Naive thymus-derived CD4-positive, alpha-beta T cell (primary cell): ENCODE measurements at regions not wholly inside any gene's neighbourhood (a gene's known extent, or its start where the extent isn't known, plus 50 kb on each side); places are given as distances from the start of the nearest gene placed in this dataset.

ENCODE experiments used
- ATAC-seq: fragments of 150-1000 bp; cut with Tn5 transposase; 2 replicates; pipeline ENCODE4 v1.10.0; 2021; ENCODE audit warnings: mild to moderate bottlenecking, moderate library complexity
- CTCF ChIA-PET: fragments of 350-600 bp; sonication (Branson Sonifier 250); formaldehyde crosslinking; loops from one replicate; lab custom pipeline; 2021; ENCODE audit warnings: antibody characterized with exemption; lab: Charles Lee
- POLR2A ChIA-PET: fragments of 350-600 bp; sonication (Branson Sonifier 250); formaldehyde crosslinking; loops from one replicate; lab custom pipeline; 2021; ENCODE audit warnings: antibody characterized with exemption, inconsistent platforms; lab: Charles Lee
- DNase-seq, 9 donors: peaks; one replicate each; pipeline versions ENCODE4 v3.0.0 to v3.0.0-alpha.2; 2020 to 2022; ENCODE audit warnings: mixed read lengths in 1 of 9
- H3K27ac ChIP-seq: one replicate; pipeline ENCODE4 v1.7.0; 2013; ENCODE audit warnings: mild to moderate bottlenecking, low read depth, low read length, moderate library complexity
- H3K27me3 ChIP-seq, 2 donors: one replicate each; pipeline ENCODE4 v1.7.0; 2013; ENCODE audit warnings: low read length in 2 of 2, mild to moderate bottlenecking in 2 of 2, moderate library complexity in 2 of 2; ENCODE audit not compliant: control insufficient read depth in 2 of 2, insufficient read depth in 2 of 2
- H3K36me3 ChIP-seq, 3 experiments: 1 replicate in 2 of 3; 2 replicates in 1 of 3; pipeline ENCODE4 v1.7.0; 2013; ENCODE audit warnings: low read length in 3 of 3, mild to moderate bottlenecking in 3 of 3, moderate library complexity in 1 of 3; ENCODE audit not compliant: insufficient read depth in 3 of 3, control insufficient read depth in 2 of 3
- H3K4me1 ChIP-seq, 2 donors: one replicate each; pipeline ENCODE4 v1.7.0; 2013; ENCODE audit warnings: low read length in 2 of 2, mild to moderate bottlenecking in 2 of 2, moderate library complexity in 1 of 2; ENCODE audit not compliant: control insufficient read depth in 2 of 2, insufficient read depth in 2 of 2
- H3K4me3 ChIP-seq: 2 replicates; pipeline ENCODE4 v1.7.0; 2013; ENCODE audit warnings: mild to moderate bottlenecking, low read length
- H3K9me3 ChIP-seq, 3 experiments: 1 replicate in 2 of 3; 2 replicates in 1 of 3; pipeline ENCODE4 v1.7.0; 2013; ENCODE audit warnings: low read length in 3 of 3; ENCODE audit not compliant: control insufficient read depth in 2 of 3
- H3K27ac Mint-ChIP-seq, 9 donors: one replicate each; pipeline ENCODE4 v1.8.0; 2020 to 2022; ENCODE audit warnings: mixed read lengths in 9 of 9, mild to moderate bottlenecking in 8 of 9, moderate library complexity in 5 of 9, inconsistent platforms in 2 of 9
- H3K27me3 Mint-ChIP-seq, 5 donors: one replicate each; pipeline ENCODE4 v1.8.0; 2021 to 2022; ENCODE audit warnings: mixed read lengths in 5 of 5, mild to moderate bottlenecking in 1 of 5
- H3K36me3 Mint-ChIP-seq, 5 donors: one replicate each; pipeline ENCODE4 v1.8.0; 2020 to 2022; ENCODE audit warnings: mixed read lengths in 5 of 5, mild to moderate bottlenecking in 3 of 5, inconsistent platforms in 1 of 5
- H3K4me1 Mint-ChIP-seq, 7 donors: one replicate each; pipeline ENCODE4 v1.8.0; 2020 to 2022; ENCODE audit warnings: mixed read lengths in 7 of 7, mild to moderate bottlenecking in 3 of 7, inconsistent platforms in 1 of 7
- H3K4me3 Mint-ChIP-seq, 10 donors: one replicate each; pipeline ENCODE4 v1.8.0; 2020 to 2022; ENCODE audit warnings: mild to moderate bottlenecking in 10 of 10, mixed read lengths in 10 of 10, moderate library complexity in 6 of 10, inconsistent platforms in 2 of 10
- H3K9me3 Mint-ChIP-seq, 11 donors: one replicate each; pipeline ENCODE4 v1.8.0; 2020 to 2022; ENCODE audit warnings: mixed read lengths in 11 of 11, mild to moderate bottlenecking in 4 of 11, inconsistent platforms in 1 of 11, moderate library complexity in 1 of 11
- intact Hi-C, 2 donors: fragments of 100-400 bp; cut with micrococcal nuclease; formaldehyde crosslinking; loops; one replicate each; pipeline ENCODE4 v1.15.1; 2023

DNA sequence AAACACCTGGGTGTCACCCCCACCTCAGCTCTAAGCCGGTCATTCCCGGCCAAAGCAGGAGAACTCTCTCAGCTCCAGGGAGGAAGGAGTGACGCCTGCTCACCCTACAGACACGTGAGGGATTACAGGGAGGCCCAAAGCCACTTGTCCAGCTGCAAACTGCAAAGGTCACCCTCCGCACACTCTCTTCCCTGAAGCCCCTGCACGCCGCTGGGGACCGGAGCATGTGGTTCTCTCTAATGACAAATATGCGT lies 108.0 kb upstream of the ID2 start:
- no peak overlapping the region for H3K4me3 ChIP-seq
- peaks cover 0 to 18% (median 9%) of the 10 kb centered on the region in 5 donors for H3K27me3 Mint-ChIP-seq
- peaks cover 27 to 34% (median 33%) of the 10 kb centered on the region in 7 donors for H3K4me1 Mint-ChIP-seq
- H3K27ac ChIP-seq, result no peak overlapping the region
- H3K4me3 Mint-ChIP-seq, result peak overlapping the region in 1 of 10 donors; percentile 73
- no peaks in the 10 kb centered on the region for H3K36me3 Mint-ChIP-seq
- H3K9me3 ChIP-seq, result no peaks in the 10 kb centered on the region
- H3K9me3 Mint-ChIP-seq, result no peaks in the 10 kb centered on the region
- peaks cover 20 to 23% of the 10 kb centered on the region in 2 donors for H3K4me1 ChIP-seq
- ChIA-PET POLR2A (no interaction called here), CTCF (no interaction called here)
- H3K36me3 ChIP-seq, result no peaks in the 10 kb centered on the region
- no peak for DNase-seq
- no peaks in the 10 kb centered on the region for H3K27me3 ChIP-seq
- ATAC-seq, result no peak
- no peak overlapping the region for H3K27ac Mint-ChIP-seq
- intact Hi-C loops, result loop anchor here in 1 of 2 donors (2.0 kb wide), 1 partner anchor 107 kb away; no protein-coding TSS in a partner anchor

DNA sequence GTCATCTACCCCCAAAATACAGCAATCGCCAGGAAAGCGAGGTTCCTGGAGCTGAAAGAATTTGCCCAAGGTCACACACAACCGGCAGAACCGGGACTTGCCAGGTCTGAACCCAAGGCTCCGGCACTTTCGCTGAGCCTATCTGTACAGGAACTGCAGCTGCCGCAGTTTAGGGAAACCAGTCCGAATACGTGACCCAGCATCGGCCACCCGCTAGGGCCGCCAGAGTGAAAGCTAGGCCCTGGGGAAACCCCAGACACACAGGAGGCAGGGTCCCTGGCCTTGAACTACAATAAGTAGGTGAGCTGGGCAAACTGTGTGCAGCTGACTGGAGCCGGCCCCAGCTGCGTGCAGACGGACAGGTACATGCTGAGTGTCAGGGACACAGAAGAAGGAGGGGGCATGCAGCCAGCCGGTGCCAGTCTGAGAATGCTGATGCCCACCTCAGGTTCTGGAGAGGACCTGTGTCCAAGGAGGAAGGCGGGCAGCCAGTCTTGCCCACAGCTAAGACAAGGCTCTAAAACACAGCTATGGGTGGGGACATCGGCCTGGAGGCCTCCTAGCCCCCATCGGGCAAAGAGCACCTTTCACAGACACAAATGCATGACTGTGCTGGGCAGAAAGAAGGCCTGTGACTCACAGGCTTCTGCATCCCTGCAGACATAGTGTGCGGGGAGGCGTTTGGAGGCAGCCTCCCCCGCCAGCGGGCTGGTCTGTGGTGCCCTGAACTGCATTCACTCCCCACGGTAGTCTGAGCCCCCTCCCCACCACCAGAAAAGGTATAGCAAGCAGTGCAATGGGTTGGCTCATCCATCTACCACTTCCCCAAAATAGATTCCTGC lies 107.4 kb upstream of the ID2 start:
- Mint-ChIP-seq H3K4me1 (peaks cover 27 to 34% (median 33%) of the 10 kb centered on the region in 7 donors), H3K9me3 (no peaks in the 10 kb centered on the region), H3K36me3 (no peaks in the 10 kb centered on the region), H3K27me3 (peaks cover 0 to 18% (median 9%) of the 10 kb centered on the region in 5 donors), H3K4me3 (peak overlapping the region; percentile 32 to 77 (median 60)), H3K27ac (no peak overlapping the region)
- Histone ChIP-seq H3K27me3 (no peaks in the 10 kb centered on the region), H3K9me3 (no peaks in the 10 kb centered on the region), H3K4me3 (no peak overlapping the region), H3K36me3 (no peaks in the 10 kb centered on the region), H3K27ac (no peak overlapping the region), H3K4me1 (peaks cover 20 to 23% of the 10 kb centered on the region in 2 donors)
- CTCF ChIA-PET, result interaction anchor here (0.5 kb wide), 1 partner anchor 106 kb away, joined by 3 read pairs; no protein-coding TSS in a partner anchor
- intact Hi-C loops, result loop anchor here in 1 of 2 donors (2.0 kb wide), 1 partner anchor 106 kb away; no protein-coding TSS in a partner anchor
- ATAC-seq (no peak), DNase-seq (peak in 1 of 9 donors; percentile 18)
- POLR2A ChIA-PET, result interaction anchor here (0.5 kb wide), 1 partner anchor 1509 kb away, joined by 3 read pairs; no protein-coding TSS in a partner anchor

DNA sequence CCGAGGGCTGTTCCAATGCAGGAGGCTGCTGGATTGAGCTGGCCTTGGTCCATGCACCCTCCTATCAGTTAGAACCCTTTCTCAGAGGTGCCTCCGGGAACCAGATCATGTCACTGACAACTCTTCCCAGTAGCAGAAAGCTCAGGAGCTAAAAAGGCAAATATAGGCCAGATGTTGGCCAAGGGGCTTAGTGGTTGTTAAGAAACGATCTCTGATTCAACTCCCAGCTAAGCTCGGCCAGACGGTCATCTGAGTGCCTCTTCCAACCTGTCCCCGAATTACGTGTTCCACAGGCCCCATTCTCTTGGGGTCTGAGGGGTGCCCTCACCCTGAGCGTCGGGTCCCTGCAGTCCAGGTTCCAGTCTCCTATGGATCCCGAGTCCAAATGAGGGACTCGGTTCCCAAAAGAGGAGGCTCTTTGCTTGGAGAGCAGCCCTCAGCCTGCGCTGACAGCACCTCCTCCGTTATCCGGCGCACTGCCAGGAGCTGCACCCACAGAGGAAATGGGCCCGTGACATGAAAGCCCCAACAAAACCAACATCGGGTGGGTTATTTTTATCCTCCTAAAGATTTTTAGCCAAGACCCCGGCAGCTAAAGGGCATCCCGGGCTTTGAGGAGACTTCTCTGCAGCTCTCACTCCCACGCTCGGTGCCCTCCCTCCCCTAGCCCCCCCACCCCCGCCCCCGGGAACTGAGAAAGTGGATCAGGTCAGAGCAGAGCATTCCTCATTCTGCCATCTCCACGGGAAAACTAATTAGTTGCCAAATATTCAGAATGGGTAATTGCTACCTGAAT lies 106.6 kb upstream of the ID2 start:
- intact Hi-C loops, result loop anchor here in 1 of 2 donors (2.0 kb wide), 1 partner anchor 106 kb away; no protein-coding TSS in a partner anchor
- no peaks in the 10 kb centered on the region for H3K36me3 Mint-ChIP-seq
- ATAC-seq, result peak; percentile 69
- H3K27ac ChIP-seq, result no peak overlapping the region
- no peaks in the 10 kb centered on the region for H3K36me3 ChIP-seq
- no peaks in the 10 kb centered on the region for H3K9me3 Mint-ChIP-seq
- peaks cover 30 to 40% (median 34%) of the 10 kb centered on the region in 7 donors for H3K4me1 Mint-ChIP-seq
- peaks cover 20 to 23% of the 10 kb centered on the region in 2 donors for H3K4me1 ChIP-seq
- no peaks in the 10 kb centered on the region for H3K27me3 ChIP-seq
- POLR2A ChIA-PET, result interaction anchor here (0.9 to 1.1 kb wide), 2 partner anchors 10 to 106 kb away, joined by 3 read pairs; partner anchors contain the start of gene ID2
- CTCF ChIA-PET, result interaction anchor here (0.5 kb wide), 1 partner anchor 105 kb away, joined by 3 read pairs; no protein-coding TSS in a partner anchor
- no peaks in the 10 kb centered on the region for H3K9me3 ChIP-seq
- DNase-seq, result peak in 7 of 9 donors; percentile 25 to 63 (median 58)
- H3K4me3 ChIP-seq, result peak overlapping the region; percentile 30
- peaks cover 0 to 18% (median 9%) of the 10 kb centered on the region in 5 donors for H3K27me3 Mint-ChIP-seq
- peak overlapping the region; percentile 32 to 79 (median 63) for H3K4me3 Mint-ChIP-seq
- H3K27ac Mint-ChIP-seq, result no peak overlapping the region

DNA sequence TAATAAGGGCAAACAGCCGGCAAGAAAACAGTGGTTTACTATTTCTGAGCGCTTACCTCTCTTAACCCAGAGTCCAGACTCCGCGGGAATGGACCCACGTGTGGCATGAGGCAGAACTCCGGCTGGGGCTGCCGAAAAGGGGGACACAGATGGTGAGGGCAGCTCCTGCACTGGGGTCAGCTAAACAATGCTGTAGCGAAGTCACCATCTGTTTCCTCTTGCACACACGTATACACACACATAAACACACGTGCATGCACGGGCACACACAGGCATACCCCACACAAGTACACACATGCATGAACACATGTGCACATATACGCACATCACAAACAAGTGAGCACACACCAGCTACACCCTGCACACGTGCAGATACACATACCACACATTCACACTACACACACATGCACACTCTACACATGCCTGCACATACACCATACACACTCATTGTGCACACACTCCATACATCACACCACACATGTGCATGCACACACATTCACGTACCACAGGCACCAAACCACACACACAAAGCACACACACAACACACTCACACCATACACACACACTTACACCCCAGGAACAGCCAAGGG lies 105.9 kb upstream of the ID2 start:
- Histone ChIP-seq H3K4me3 (peak overlapping the region; percentile 30), H3K27ac (no peak overlapping the region), H3K9me3 (no peaks in the 10 kb centered on the region), H3K27me3 (no peaks in the 10 kb centered on the region), H3K4me1 (peaks cover 20 to 23% of the 10 kb centered on the region in 2 donors), H3K36me3 (no peaks in the 10 kb centered on the region)
- Mint-ChIP-seq H3K36me3 (no peaks in the 10 kb centered on the region), H3K9me3 (no peaks in the 10 kb centered on the region), H3K27ac (no peak overlapping the region), H3K4me3 (peak overlapping the region; percentile 25 to 77 (median 51)), H3K27me3 (peaks cover 0 to 18% (median 9%) of the 10 kb centered on the region in 5 donors), H3K4me1 (peaks cover 34 to 47% (median 40%) of the 10 kb centered on the region in 7 donors)
- ATAC-seq (no peak), DNase-seq (peak in 1 of 9 donors; percentile 21)
- CTCF ChIA-PET, result no interaction called here
- intact Hi-C loops, result loop anchor here in 1 of 2 donors (2.0 kb wide), 1 partner anchor 105 kb away; no protein-coding TSS in a partner anchor
- POLR2A ChIA-PET, result interaction anchor here (0.9 to 1.1 kb wide), 2 partner anchors 9 to 106 kb away, joined by 3 read pairs; partner anchors contain the start of gene ID2

DNA sequence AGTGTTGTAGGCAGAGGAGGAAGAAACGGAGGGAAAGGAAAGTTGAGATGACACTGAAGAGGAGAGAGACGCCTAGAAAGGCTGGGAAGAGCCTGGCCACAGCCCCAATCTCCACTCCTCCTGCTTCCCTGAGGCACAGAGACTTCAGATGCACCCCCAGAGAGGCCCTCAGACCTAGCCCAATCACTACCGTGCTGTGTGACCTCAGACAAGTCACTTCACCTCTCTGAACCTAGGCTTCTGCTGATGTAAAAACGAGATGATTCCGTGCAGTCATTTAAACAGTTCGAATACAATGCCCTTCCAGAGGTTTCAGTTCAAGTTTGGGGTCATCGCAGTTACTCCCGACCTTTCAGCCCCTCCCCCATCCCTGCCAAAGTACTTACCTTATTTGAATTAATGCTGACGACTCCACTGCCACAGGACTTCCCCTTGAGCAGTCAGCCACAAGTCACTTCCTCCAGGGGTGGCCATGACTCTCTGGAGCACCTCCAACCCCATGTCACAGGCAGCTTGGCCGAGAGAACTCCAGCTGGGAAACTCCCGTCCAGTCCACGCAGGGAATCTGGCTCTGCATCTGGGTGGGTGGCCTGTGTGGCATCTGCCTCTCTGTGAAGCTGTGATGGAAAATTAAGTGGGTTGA lies 105.2 kb upstream of the ID2 start:
- Mint-ChIP-seq H3K9me3 (no peaks in the 10 kb centered on the region), H3K27me3 (peaks cover 0 to 18% (median 9%) of the 10 kb centered on the region in 5 donors), H3K4me1 (peaks cover 35 to 51% (median 41%) of the 10 kb centered on the region in 7 donors), H3K27ac (peak overlapping the region in 2 of 9 donors; percentile 38 to 61), H3K4me3 (peak overlapping the region; percentile 32 to 77 (median 57)), H3K36me3 (no peaks in the 10 kb centered on the region)
- Histone ChIP-seq H3K4me3 (no peak overlapping the region), H3K27me3 (no peaks in the 10 kb centered on the region), H3K9me3 (no peaks in the 10 kb centered on the region), H3K36me3 (no peaks in the 10 kb centered on the region), H3K27ac (no peak overlapping the region), H3K4me1 (peaks cover 20 to 23% of the 10 kb centered on the region in 2 donors)
- peak; percentile 71 for ATAC-seq
- ChIA-PET CTCF (no interaction called here), POLR2A (interaction anchor here (1.1 kb wide), 1 partner anchor 8 kb away, joined by 3 read pairs; no protein-coding TSS in a partner anchor)
- DNase-seq, result peak in 1 of 9 donors; percentile 31
- intact Hi-C loops, result no loop called here
